Kidney (tissue), 13 donors: ENCODE measurements at regions not wholly inside any gene's neighbourhood (a gene's known extent, or its start where the extent isn't known, plus 50 kb on each side); places are given as distances from the start of the nearest gene placed in this dataset.
A peak's percentile ranks its signal among the peaks of the same experiment; 100 is the strongest.

Experiments
- DNase-seq, 5 donors: peaks; one replicate each; pipeline ENCODE4 v3.0.0-alpha.2; 2013 to 2020
- FAIRE-seq: peaks from 2 replicates; lab custom pipeline; 2012; peaks lifted over from hg19 to GRCh38; lab: Jason Lieb, UNC
- H3K27ac ChIP-seq, 2 donors: one replicate each; pipeline ENCODE4 v1.7.0; 2013; ENCODE audit warnings: low read depth in 2 of 2, low read length in 2 of 2, inconsistent platforms in 1 of 2
- H3K27me3 ChIP-seq: one replicate; pipeline ENCODE4 v1.7.1; 2013; ENCODE audit warnings: low read length, inconsistent platforms; ENCODE audit not compliant: control insufficient read depth, insufficient read depth
- H3K36me3 ChIP-seq, 3 donors: one replicate each; pipeline versions ENCODE4 v1.7.0 to v1.7.1; 2013; ENCODE audit warnings: low read length in 3 of 3, control low read depth in 1 of 3, inconsistent platforms in 1 of 3; ENCODE audit not compliant: insufficient read depth in 3 of 3, control insufficient read depth in 2 of 3
- H3K4me1 ChIP-seq, 3 donors: one replicate each; pipeline versions ENCODE4 v1.7.0 to v1.7.1; 2013; ENCODE audit warnings: low read length in 3 of 3, inconsistent platforms in 1 of 3, low read depth in 1 of 3; ENCODE audit not compliant: control insufficient read depth in 2 of 3, insufficient read depth in 2 of 3
- H3K4me3 ChIP-seq, 3 donors: one replicate each; pipeline versions ENCODE4 v1.7.0 to v1.8.1; 2013; ENCODE audit warnings: low read length in 3 of 3, control low read depth in 1 of 3, inconsistent platforms in 1 of 3
- H3K9ac ChIP-seq, 3 donors: one replicate each; pipeline versions ENCODE4 v1.7.0 to v1.7.1; 2013; ENCODE audit warnings: low read length in 3 of 3, control low read depth in 1 of 3, inconsistent platforms in 1 of 3
- H3K9me3 ChIP-seq, 3 donors: one replicate each; pipeline versions ENCODE4 v1.7.0 to v1.7.1; 2013; ENCODE audit warnings: low read length in 3 of 3, control low read depth in 1 of 3, inconsistent platforms in 1 of 3; ENCODE audit not compliant: control insufficient read depth in 2 of 3, insufficient read depth in 1 of 3
- CTCF ChIP-seq: IDR thresholded peaks from 3 replicates; pipeline ENCODE4 v1.5.1; 2012; ENCODE audit warnings: mild to moderate bottlenecking, moderate library complexity, borderline replicate concordance; ENCODE audit not compliant: insufficient read depth; ENCODE audit errors: extremely low read depth
- intact Hi-C: fragments of 100-400 bp; cut with DNase I; formaldehyde crosslinking; loops from one replicate; pipeline ENCODE4 v1.11.1; 2022
- donor health status: control.
- donor health status: control.
- donor health status: control.
- donor health status: control.
- donor health status: control.
- donor health status: DM: yes; HTN: yes; CAD: no.
- donor health status: Normal renal cell carcinoma (clear cell type).

- Histone ChIP-seq H3K9ac (no peak overlapping the region), H3K9me3 (peaks cover 1 to 5% (median 1%) of the 10 kb centered on the region in 3 donors), H3K27ac (no peak overlapping the region), H3K27me3 (no peaks in the 10 kb centered on the region), H3K4me3 (no peak overlapping the region), H3K4me1 (no peaks in the 10 kb centered on the region), H3K36me3 (peaks cover 8 to 42% (median 27%) of the 10 kb centered on the region in 3 donors)
- FAIRE-seq: no peak
- TF ChIP-seq CTCF: no peak
- intact Hi-C loops: no loop called here
- DNase-seq: no peak
Observed at GRCh38 chr15:25106209-25106608, 151.4 kb downstream of the SNRPN start.

GRCh38 chr15:25133804-25134203, 179.0 kb downstream of the SNRPN start:
- FAIRE-seq: no peak
- Histone ChIP-seq H3K36me3 (no peaks in the 10 kb centered on the region), H3K27me3 (no peaks in the 10 kb centered on the region), H3K4me3 (no peak overlapping the region), H3K9ac (no peak overlapping the region), H3K9me3 (peaks cover 0 to 3% (median 0%) of the 10 kb centered on the region in 3 donors), H3K27ac (no peak overlapping the region), H3K4me1 (no peaks in the 10 kb centered on the region)
- TF ChIP-seq CTCF: no peak
- no peak for DNase-seq
- intact Hi-C loops: no loop called here

- no peak overlapping the region for H3K4me3 ChIP-seq
- no peak overlapping the region for H3K9ac ChIP-seq
- no peak overlapping the region for H3K27ac ChIP-seq
- H3K27me3 ChIP-seq: no peaks in the 10 kb centered on the region
- intact Hi-C loops: no loop called here
- peaks cover 0 to 2% (median 0%) of the 10 kb centered on the region in 3 donors for H3K9me3 ChIP-seq
- H3K4me1 ChIP-seq: no peaks in the 10 kb centered on the region
- DNase-seq (peak in 2 of 5 donors; percentile 5 to 55), FAIRE-seq (no peak)
- no peaks in the 10 kb centered on the region for H3K36me3 ChIP-seq
- TF ChIP-seq CTCF: no peak
Observed at GRCh38 chr15:25134546-25134945, 179.8 kb downstream of the SNRPN start.

GRCh38 chr15:25136119-25136518, 181.3 kb downstream of the SNRPN start:
- FAIRE-seq: no peak
- no peak overlapping the region for H3K4me3 ChIP-seq
- intact Hi-C loops: no loop called here

More at GRCh38 chr15:25136119-25136518, 181.3 kb downstream of the SNRPN start:
- peak; percentile 8 for TF ChIP-seq CTCF
- Histone ChIP-seq H3K9ac (no peak overlapping the region), H3K27me3 (no peaks in the 10 kb centered on the region), H3K9me3 (no peaks in the 10 kb centered on the region), H3K36me3 (no peaks in the 10 kb centered on the region), H3K4me1 (no peaks in the 10 kb centered on the region), H3K27ac (no peak overlapping the region)
- peak in 1 of 5 donors; percentile 4 for DNase-seq
